HG03135 (cell line): ENCODE measurements at regions not wholly inside any gene's neighbourhood (a gene's known extent, or its start where the extent isn't known, plus 50 kb on each side); places are given as distances from the start of the nearest gene placed in this dataset.
"Not testable (repeated sequence)": the region's sequence is repeated elsewhere in the genome, so short reads cannot be mapped to it uniquely, and the experiment has no call there.

ENCODE experiments used
- ATAC-seq: cut with Tn5 transposase; IDR thresholded peaks from one replicate; pipeline ENCODE4 v1.9.1; 2021; ENCODE audit warnings: mild to moderate bottlenecking, moderate library complexity; ENCODE audit not compliant: unreplicated experiment

DNA sequence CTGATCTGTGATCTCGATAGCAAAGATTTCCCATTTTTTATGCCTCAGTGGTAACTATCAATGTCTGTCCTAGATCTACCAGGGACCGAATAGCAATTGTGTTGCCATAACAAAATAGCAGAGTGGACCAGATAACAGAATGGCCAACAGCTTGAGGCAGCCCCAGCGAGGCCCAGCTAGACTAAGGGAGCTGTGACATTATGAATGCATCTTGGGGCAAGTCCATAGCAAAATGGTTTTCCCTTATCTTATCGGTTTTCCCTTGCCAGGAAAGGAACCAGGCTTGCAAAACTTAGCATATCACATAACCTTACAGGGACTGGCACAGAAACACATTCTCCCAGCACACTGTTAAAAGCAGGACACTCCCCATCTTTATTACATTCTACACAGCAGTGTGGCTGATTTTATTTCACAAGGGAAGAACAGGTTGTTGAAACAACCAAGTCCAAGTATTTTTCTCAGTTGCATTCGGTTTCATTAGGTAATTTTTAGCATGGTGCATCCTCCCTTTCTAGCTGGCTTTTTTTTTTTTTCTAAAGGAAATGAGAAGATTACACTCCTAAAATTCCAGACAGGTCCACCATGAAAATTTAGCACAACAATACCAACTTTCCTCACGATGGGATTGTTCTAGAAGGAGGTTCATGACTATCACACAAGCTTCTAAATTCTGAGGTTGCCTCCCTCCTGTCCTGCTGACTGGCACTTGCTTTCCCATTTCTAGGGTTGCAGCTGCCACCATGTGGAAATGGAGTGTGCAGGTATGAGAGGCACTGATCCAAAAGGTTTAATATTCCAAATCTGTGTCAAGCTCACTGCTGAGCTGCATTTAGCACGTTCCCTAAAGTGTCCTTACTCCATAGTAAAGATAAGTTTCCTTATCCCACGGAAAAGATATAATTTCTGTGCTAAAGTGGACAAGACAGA lies 97.0 kb upstream of the SLC35G4 start:
- ATAC-seq: peak; percentile 14

DNA sequence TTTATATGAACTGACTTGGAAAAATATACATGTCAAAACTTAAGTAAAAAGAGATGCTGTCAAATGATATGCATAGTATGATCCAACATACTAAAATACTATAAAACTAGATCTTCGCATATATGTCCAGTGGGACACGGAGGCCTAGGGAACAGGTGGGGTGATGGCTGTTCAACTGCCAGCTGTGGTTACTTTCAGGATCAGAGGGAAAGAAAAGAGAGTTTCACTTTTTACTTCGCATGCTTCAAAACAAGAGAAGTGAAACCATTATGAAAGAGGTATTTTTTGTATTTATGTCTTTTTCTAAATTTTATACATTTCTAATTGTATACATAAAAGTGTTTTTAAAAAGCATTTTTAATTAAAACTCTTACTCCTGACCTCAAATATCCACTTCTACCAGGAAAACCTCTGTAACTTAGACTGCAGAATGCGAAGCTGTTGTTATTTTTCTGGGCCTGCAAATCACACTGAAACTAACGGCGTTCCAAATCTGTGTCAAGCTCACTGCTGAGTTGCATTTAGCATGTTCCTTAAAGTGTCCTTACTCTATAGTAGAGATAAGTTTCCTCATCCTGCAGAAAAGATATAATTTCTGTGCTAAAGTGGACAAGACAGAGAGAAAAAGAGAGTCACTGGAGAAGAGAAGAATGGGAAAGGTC lies 97.8 kb upstream of the SLC35G4 start:
- ATAC-seq: peak; percentile 89

DNA sequence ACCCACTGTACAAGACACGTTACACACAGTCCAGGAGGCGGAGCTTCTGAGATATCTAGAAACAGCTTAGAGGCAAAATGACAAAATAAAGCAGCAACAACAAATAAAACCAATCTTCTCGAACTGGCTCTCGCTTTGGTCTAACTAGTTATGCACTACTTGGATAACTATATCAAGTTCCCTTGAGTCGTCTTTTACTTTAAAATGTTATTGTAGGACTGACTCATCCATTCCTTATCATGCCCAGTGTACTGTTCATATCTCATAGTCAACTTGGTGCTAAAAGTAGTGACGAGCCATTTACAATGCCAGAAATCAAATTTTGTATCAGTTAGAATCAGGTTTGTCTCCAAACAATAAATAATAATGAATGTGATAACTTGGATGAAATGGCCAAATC lies 102.5 kb upstream of the SLC35G4 start:
- no peak for ATAC-seq

DNA sequence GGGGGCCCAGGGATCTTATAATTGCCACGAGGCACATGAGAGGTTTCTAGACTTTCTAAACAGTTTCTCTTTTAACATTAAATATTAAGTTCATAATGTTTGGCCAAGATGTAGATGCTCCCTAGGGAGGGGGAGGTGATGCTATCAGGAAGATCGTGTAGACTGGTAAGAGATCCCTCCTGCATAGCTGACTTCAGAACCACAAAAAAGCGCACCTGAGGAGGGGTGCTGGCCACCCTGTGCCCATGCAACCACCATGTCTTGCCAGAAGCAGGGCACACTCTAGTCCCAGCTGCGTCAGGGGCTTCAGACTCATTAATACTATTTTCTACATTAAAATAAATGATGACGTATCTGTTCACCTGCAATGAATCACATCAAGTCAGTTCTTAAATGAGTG lies 103.4 kb upstream of the SLC35G4 start:
- ATAC-seq: no peak

DNA sequence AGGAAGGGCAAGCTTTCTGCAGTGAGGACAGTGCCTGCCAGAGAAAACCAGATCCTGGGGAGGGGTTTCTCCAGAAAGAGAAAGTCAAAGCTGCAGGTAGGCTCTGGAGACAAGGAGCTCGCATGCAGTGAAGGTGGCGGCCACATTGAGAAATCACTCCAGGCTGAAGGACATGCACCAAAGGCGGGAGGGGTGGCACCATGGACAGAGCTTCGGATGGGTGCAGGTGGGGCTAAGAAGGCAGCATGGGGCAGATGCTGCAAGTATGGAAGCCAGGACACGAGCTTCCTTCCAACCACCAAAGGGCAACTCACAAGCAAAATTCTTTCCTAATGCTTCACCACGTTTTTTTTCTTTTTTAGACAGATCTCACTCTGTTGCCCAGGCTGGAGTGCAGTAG lies 104.4 kb upstream of the SLC35G4 start:
- ATAC-seq: no peak

DNA sequence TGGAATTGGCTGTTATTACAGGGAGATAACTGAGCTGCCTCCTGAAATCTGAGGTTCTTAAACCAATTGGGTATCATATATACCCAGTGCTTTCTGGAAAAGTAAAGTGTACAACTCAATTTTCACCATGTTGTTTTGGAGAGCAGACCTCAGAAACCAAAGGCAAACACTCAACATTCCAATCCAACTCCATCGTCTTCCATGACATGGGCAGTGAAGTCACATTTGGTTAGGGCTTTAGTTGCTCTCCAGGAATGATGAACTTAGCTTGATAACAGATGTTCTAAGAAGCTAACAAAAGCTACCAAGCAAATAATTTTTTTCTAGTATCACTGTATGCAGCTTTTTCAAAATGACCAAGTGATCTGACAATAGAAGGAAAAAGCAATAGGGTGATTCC lies 107.0 kb upstream of the SLC35G4 start:
- no peak for ATAC-seq

DNA sequence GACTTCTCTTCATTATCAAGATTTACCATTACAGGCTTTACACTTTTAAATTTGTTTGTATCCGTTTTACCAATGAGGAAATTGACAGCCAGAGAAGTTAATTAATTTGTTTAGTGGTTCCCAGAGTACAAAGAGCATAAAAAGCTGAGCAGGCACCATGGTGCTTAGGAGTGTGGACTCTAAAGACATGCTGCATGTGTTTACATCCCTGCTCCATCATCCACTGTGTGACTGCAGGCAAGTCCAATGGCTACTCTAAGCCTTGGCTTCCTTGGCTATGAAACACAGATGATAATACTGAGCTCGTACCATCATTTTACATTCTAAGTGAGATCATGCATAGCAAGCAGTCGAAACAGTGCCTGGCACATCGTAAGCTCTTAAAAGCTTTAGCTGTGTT lies 108.0 kb upstream of the SLC35G4 start:
- ATAC-seq: no peak

DNA sequence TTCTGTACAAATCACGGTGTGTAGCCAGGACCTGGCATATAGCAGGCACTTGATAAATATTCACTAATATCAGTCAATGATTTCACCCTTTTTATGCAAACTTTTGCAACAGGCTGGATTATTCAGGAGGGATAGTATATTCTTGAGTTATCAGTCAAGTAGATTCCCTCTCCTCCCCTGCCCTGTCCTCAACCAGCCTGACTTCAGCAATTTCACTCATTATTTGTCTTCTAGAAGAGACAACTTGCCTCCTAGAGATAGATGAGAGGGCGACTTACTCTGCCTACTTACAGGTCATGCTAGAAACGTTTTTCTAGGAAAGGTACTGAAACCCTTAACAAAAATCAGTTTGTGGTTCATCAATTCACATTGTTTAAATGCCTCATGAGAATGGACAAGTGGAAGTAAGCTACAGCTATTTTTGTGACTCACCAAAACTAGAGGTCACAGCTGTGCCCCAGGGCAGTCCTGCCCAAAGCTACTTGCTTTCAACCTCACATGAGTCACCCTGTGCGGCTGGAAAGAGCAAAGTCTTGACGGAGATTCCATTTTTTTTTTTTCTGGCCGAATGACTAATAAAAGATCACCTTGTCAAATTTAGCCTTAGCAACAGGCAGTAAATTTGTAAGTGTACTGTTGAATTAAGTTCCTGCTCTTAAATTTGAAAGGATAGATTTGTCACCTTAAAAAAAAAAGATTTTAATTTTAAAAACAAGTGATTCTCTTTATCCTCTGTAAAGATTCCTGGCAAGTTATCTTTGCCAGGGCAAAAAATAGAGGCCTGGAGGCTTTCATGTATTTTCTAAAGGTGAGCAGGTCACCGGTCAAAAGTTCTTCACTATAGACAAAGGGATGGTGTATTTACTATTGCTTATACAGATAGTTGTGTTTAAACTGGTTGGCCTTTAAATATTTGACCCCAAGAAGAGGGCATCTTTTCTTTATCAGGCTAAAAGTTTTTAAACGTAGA lies 109.0 kb upstream of the SLC35G4 start:
- ATAC-seq: no peak

DNA sequence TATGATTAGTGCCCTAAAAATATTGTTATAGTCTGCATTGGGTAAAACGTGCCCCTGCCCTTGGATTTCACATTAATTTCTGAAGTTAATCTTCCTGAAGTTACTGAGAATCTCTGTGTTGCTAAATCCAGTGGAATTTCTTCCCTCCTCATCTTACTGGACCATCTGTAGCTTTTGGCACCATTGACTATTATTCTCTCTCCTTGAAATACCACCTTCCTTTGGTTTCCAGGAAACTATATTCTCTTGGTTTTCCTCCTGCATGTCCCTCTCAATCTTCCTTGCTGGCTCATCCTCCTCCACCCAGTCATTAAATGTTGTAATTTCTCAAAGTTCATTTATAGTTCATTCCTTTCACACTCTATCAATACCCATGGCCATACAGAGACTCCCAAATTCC lies 110.6 kb upstream of the SLC35G4 start:
- ATAC-seq: no peak

DNA sequence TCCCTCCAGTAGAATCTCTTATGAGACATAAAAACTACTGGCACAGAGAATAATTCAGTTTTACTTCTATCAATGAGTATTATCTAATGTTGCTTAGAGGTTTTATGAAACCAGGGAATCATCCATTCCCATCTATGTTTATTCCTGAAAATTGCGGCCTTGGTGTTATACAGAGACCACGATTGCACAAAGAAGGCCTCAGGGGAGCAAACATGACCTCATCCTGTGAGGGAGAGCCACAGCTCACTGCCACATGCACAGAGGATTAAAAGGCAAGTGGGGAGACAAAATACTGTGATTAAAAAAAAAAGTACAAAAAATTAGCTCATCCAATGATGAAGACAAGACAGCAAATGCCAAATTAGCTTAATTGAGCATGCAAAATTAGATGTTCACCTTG lies 111.8 kb upstream of the SLC35G4 start:
- no peak for ATAC-seq

DNA sequence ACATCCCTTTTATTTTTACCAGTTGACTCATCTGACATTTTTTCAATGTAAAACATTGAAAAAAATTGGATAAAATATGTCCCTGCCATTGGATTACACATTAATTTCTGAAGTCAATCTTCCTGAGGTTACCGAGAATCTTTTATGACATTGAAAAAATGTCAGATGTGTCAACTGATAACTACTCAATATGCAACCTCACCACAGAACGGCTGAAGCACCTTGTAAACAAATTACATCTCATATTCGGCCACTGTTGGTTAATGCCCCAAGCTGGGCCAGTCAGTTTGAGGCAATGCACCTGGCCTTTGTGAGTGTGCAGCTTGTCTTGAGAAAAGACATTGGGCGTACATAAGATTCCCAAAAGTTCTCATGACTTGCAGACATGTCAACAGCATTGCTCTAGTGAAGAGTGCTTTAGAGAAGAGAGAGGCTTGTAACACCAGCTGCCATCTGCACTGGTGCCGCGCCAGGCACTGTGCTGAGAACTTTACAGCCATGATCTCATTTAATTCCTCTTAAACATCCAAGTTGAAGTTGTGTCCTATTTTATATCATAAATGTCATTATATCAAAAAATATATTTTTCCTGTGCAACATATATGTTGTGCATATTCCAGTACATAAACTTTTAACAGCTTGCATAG lies 112.7 kb upstream of the SLC35G4 start:
- ATAC-seq: no peak

DNA sequence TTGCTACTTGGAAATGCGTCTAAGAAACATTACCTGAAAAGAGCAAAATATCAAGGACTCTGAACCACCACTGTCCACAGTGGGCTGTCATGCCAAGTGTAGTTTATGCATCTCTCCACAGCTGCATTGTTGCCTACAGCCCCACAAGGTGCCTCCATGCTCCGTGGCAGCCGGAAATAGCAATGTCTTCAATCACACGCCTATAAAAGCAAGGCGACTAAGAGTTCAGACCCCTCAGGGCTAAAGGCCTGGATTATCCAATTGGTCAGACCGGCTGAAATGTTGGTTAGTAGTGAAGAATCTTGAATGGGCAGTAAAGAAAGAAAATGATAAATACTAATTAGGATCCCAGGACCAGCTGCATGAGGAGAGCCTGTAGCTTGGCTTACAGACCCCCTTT lies 114.0 kb upstream of the SLC35G4 start:
- no peak for ATAC-seq

DNA sequence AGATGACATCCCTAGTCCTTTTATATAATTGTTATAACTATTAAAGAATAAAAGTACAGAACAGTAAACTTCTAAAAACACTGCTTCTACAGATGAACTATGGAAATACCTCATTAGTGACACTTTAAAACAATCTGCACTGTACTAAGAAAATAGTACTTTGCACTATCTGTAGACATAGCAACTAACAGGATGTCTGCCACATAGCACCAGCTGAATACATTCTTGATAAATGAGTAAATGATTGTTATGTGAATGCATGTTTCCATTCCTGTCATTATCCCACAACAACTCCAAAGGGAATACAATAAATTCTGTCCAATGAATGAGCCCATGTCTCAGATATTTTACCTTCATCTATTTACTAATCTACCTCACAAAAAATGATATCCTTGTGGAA lies 115.3 kb upstream of the SLC35G4 start:
- no peak for ATAC-seq

DNA sequence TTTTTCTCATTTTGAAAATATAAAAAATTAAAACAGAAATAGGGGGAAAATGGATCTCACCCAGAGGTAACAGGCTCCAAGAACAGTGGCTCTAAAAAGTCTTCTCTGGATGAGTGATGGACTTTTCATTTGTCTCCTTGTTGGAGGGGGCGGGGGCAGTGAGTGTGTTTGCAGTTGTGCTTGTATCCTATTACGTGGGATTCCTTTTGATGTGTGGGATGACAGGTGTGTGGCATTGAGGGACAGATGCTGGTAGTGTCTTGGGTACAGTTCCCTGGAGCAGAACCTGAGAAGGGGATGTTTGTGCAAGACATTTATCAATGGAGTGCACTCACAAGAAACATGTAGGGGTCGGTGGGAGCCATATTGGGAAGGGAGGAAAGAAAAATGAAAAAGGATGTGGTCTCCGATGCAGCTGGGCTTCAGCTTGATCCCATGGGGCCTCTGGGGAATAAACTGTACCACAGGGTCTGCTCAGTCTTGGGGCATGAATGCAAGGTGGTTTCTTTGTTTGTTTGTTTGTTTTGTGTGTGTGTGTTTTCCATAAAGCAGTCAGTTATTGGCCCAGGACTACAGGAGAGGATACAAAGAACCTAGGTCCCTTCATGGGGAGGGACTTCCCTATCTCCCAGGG lies 120.0 kb upstream of the SLC35G4 start:
- no peak for ATAC-seq

DNA sequence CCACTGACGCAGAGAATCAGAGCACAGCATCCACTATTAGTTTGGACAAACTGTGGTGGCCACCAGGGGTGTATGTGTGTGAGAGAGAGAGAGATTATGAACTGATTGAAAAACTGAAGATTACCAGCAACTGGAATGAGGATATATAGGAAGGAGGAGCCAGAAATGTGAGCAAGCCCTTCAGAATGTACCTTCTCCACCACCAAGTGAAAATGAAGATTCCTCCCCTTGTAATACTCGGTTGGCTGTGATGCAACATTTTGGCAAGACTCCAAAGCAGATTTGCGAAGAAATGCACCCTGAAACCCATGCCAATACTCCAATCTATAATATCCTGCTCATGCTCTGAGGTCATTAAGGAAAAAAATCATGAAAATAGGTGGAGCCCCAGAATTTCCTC lies 121.2 kb upstream of the SLC35G4 start:
- no peak for ATAC-seq

DNA sequence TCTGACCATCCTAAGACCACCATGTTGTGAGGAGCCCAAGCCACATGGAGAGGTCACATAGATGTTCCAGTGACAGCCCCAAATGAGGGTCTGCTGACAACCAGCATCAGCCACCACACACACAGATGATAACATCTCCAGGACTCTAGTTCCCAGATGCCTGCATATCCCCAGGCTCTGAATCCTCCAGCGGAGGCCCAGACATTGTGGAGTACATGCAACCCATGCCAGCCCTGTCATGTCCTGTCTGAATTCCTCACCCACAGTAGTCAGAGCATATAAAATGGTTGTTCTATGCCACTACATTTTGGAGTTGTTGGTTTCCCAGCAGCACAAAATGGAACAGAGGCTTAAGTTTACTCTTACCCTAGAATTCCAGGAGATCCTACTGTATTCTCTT lies 122.0 kb upstream of the SLC35G4 start:
- no peak for ATAC-seq

DNA sequence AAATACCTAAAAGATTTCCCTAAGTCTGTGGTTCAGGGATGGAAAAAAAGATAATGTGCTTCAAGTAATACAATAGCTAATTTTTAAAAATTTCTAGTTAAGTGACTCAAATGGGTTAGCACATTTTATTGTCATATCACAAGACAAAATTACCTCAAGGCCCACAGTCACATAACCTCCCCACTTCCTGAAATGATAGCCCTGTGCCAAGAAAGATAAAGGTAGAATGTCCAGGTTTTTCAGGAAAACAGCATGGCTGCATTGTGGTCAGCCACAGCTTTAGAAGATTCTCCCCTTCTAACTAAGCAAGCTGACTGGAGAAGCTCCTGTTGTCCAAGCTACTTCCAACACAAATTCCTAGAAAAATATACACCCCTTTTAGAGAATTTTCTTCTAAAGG lies 127.1 kb upstream of the SLC35G4 start:
- ATAC-seq: no peak

DNA sequence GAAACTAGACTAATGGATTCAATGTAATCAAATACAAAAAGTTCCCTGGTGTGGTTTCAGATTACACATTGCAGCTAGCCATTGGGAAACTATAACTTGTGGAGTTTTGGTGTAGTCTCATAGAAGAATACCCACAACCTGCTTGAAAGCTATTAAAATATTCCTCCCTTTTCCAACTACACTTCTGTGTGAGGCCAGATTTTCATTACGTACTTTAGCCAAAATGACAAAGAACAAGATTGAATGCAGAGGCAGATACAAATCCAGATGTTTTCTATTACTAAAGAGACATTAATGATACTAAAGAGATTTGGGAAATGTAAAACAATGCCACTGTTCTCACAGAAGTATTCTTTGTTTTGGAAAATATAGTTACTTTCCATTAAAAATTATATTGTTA lies 128.7 kb upstream of the SLC35G4 start:
- no peak for ATAC-seq

DNA sequence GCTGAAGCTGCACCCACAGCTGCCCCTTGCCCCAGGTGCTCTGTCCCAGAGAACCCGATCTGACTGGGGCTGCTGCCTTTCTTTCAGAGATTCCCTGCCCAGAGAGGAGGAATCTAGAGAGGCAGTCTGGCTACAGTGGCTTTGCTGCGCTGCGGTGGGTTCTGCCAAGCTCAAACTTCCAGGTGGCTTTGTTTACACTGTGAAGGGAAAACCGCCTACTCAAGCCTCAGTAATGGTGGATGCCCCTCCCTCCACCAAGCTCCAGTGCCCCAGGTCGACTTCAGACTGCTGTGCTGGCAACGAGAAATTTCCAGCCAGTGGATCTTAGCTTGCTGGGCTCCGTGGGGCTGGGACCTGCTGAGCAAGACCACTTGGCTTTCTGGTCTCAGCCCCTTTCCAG lies 130.4 kb upstream of the SLC35G4 start:
- ATAC-seq: not testable (repeated sequence)

DNA sequence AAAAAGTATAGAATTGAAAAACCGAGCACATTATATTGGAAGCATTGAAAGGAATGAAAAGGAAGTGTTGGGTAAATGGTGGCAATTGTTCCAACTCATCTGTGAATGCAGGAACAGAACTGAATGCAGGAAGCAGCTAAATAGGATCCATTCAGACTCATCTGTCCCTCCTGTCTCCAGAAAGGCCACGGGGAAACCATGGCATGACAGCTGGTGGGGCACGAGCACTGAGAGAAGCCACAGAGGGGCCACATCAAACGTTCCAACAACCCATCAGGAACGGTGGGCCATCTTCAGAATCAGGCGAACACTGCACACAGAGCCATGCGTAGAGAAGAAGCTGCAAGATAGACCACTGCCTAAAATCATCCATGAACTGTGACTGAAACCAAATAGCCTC lies 138.5 kb upstream of the SLC35G4 start:
- no peak for ATAC-seq
